Activated CD4-positive, alpha-beta T cell treated with anti-CD3 and anti-CD28 coated beads, Interleukin-2, amount 10 ng/mL, durations not matched to agents 7 days and 5 days (primary cell): ENCODE measurements at regions not wholly inside any gene's neighbourhood (a gene's known extent, or its start where the extent isn't known, plus 50 kb on each side); places are given as distances from the start of the nearest gene placed in this dataset.

Experiments
- CTCF ChIA-PET: fragments of 350-600 bp; sonication (Branson Sonifier 250); formaldehyde crosslinking; loops from one replicate; lab custom pipeline; 2021; ENCODE audit warnings: antibody characterized with exemption; lab: Charles Lee
- POLR2A ChIA-PET: fragments of 350-600 bp; sonication (Branson Sonifier 250); formaldehyde crosslinking; loops from one replicate; lab custom pipeline; 2021; ENCODE audit warnings: antibody characterized with exemption; lab: Charles Lee
- DNase-seq: peaks from one replicate; pipeline ENCODE4 v3.0.0-alpha.2; 2020
- H3K27ac Mint-ChIP-seq: one replicate; pipeline ENCODE4 v1.8.0; 2021; ENCODE audit warnings: mild to moderate bottlenecking, moderate library complexity, mixed read lengths
- H3K27me3 Mint-ChIP-seq: one replicate; pipeline ENCODE4 v1.8.0; 2021; ENCODE audit warnings: mixed read lengths
- H3K36me3 Mint-ChIP-seq: one replicate; pipeline ENCODE4 v1.8.0; 2021; ENCODE audit warnings: low read depth, mixed read lengths
- H3K4me1 Mint-ChIP-seq: one replicate; pipeline ENCODE4 v1.8.0; 2021; ENCODE audit warnings: mixed read lengths
- H3K4me3 Mint-ChIP-seq: one replicate; pipeline ENCODE4 v1.8.0; 2021; ENCODE audit warnings: mild to moderate bottlenecking, moderate library complexity, mixed read lengths
- H3K9me3 Mint-ChIP-seq: one replicate; pipeline ENCODE4 v1.8.0; 2021; ENCODE audit warnings: mixed read lengths

- H3K27ac Mint-ChIP-seq: no peak overlapping the region
Measured at GRCh38 chr20:43293068-43293786, 103.5 kb upstream of the PTPRT start.

GRCh38 chr20:43292222-43292621, 102.5 kb upstream of the PTPRT start:
- Mint-ChIP-seq H3K27me3 (no peaks in the 10 kb centered on the region), H3K4me1 (no peaks in the 10 kb centered on the region), H3K9me3 (peaks cover 7% of the 10 kb centered on the region), H3K4me3 (no peak overlapping the region), H3K36me3 (no peaks in the 10 kb centered on the region), H3K27ac (no peak overlapping the region)
- ChIA-PET CTCF (no interaction called here), POLR2A (no interaction called here)
- DNase-seq: no peak

More at GRCh38 chr20:43293068-43293786, 103.5 kb upstream of the PTPRT start:
- DNase-seq: no peak
- Mint-ChIP-seq H3K36me3 (no peaks in the 10 kb centered on the region), H3K4me3 (no peak overlapping the region), H3K9me3 (peaks cover 7% of the 10 kb centered on the region), H3K27me3 (no peaks in the 10 kb centered on the region), H3K4me1 (no peaks in the 10 kb centered on the region)
- ChIA-PET POLR2A (no interaction called here), CTCF (no interaction called here)

GRCh38 chr20:43287637-43288036, 97.9 kb upstream of the PTPRT start:
- Mint-ChIP-seq H3K27ac (no peak overlapping the region), H3K9me3 (no peaks in the 10 kb centered on the region), H3K27me3 (peaks cover 16% of the 10 kb centered on the region), H3K4me1 (peaks cover 2% of the 10 kb centered on the region), H3K4me3 (no peak overlapping the region), H3K36me3 (no peaks in the 10 kb centered on the region)
- DNase-seq: no peak
- ChIA-PET CTCF (no interaction called here), POLR2A (no interaction called here)

- peaks cover 2% of the 10 kb centered on the region for H3K4me1 Mint-ChIP-seq
- no peak for DNase-seq
- H3K36me3 Mint-ChIP-seq: no peaks in the 10 kb centered on the region
- no peak overlapping the region for H3K4me3 Mint-ChIP-seq
- H3K9me3 Mint-ChIP-seq: no peaks in the 10 kb centered on the region
- no peak overlapping the region for H3K27ac Mint-ChIP-seq
- POLR2A ChIA-PET: no interaction called here
- H3K27me3 Mint-ChIP-seq: peaks cover 16% of the 10 kb centered on the region
- CTCF ChIA-PET: no interaction called here
Measured at GRCh38 chr20:43285170-43285569, 95.5 kb upstream of the PTPRT start.

GRCh38 chr20:43284486-43284885, 94.8 kb upstream of the PTPRT start:
- Mint-ChIP-seq H3K27me3 (peaks cover 16% of the 10 kb centered on the region), H3K4me1 (peaks cover 2% of the 10 kb centered on the region), H3K4me3 (no peak overlapping the region), H3K27ac (no peak overlapping the region), H3K36me3 (no peaks in the 10 kb centered on the region), H3K9me3 (no peaks in the 10 kb centered on the region)
- POLR2A ChIA-PET: no interaction called here
- CTCF ChIA-PET: no interaction called here
- DNase-seq: no peak

GRCh38 chr20:43283126-43283525, 93.4 kb upstream of the PTPRT start:
- ChIA-PET POLR2A (no interaction called here), CTCF (no interaction called here)
- Mint-ChIP-seq H3K9me3 (no peaks in the 10 kb centered on the region), H3K4me3 (no peak overlapping the region), H3K27me3 (peaks cover 16% of the 10 kb centered on the region), H3K27ac (no peak overlapping the region), H3K36me3 (no peaks in the 10 kb centered on the region), H3K4me1 (peaks cover 2% of the 10 kb centered on the region)
- DNase-seq: no peak

- POLR2A ChIA-PET: no interaction called here
- H3K4me3 Mint-ChIP-seq: no peak overlapping the region
- H3K36me3 Mint-ChIP-seq: no peaks in the 10 kb centered on the region
- DNase-seq: no peak
- H3K9me3 Mint-ChIP-seq: peaks cover 3% of the 10 kb centered on the region
- no peak overlapping the region for H3K27ac Mint-ChIP-seq
- H3K4me1 Mint-ChIP-seq: no peaks in the 10 kb centered on the region
- CTCF ChIA-PET: interaction anchor here (0.7 kb wide), 1 partner anchor 10 kb away, joined by 3 read pairs; no protein-coding TSS in a partner anchor
- H3K27me3 Mint-ChIP-seq: no peaks in the 10 kb centered on the region
Measured at GRCh38 chr20:43271980-43272379, 82.3 kb upstream of the PTPRT start.

GRCh38 chr20:43265449-43265848, 75.7 kb upstream of the PTPRT start:
- H3K36me3 Mint-ChIP-seq: no peaks in the 10 kb centered on the region
- no peak overlapping the region for H3K4me3 Mint-ChIP-seq
- POLR2A ChIA-PET: no interaction called here
- CTCF ChIA-PET: no interaction called here
- no peaks in the 10 kb centered on the region for H3K4me1 Mint-ChIP-seq
- H3K9me3 Mint-ChIP-seq: no peaks in the 10 kb centered on the region
- DNase-seq: no peak
- H3K27me3 Mint-ChIP-seq: no peaks in the 10 kb centered on the region
- no peak overlapping the region for H3K27ac Mint-ChIP-seq

GRCh38 chr20:43263226-43263625, 73.5 kb upstream of the PTPRT start:
- no peak overlapping the region for H3K4me3 Mint-ChIP-seq
- no peaks in the 10 kb centered on the region for H3K36me3 Mint-ChIP-seq
- H3K27me3 Mint-ChIP-seq: no peaks in the 10 kb centered on the region
- CTCF ChIA-PET: no interaction called here
- H3K27ac Mint-ChIP-seq: no peak overlapping the region
- no peaks in the 10 kb centered on the region for H3K4me1 Mint-ChIP-seq
- no peak for DNase-seq
- no peaks in the 10 kb centered on the region for H3K9me3 Mint-ChIP-seq
- POLR2A ChIA-PET: no interaction called here

GRCh38 chr20:43262341-43262740, 72.6 kb upstream of the PTPRT start:
- no peaks in the 10 kb centered on the region for H3K9me3 Mint-ChIP-seq
- H3K4me3 Mint-ChIP-seq: no peak overlapping the region
- no peaks in the 10 kb centered on the region for H3K27me3 Mint-ChIP-seq
- H3K36me3 Mint-ChIP-seq: no peaks in the 10 kb centered on the region
- ChIA-PET CTCF (interaction anchor here (0.5 kb wide), 1 partner anchor 27 kb away, joined by 3 read pairs; no protein-coding TSS in a partner anchor), POLR2A (no interaction called here)
- H3K4me1 Mint-ChIP-seq: no peaks in the 10 kb centered on the region
- no peak overlapping the region for H3K27ac Mint-ChIP-seq
- no peak for DNase-seq

GRCh38 chr20:43255877-43256276, 66.2 kb upstream of the PTPRT start:
- Mint-ChIP-seq H3K27ac (no peak overlapping the region), H3K4me1 (no peaks in the 10 kb centered on the region), H3K27me3 (no peaks in the 10 kb centered on the region), H3K9me3 (no peaks in the 10 kb centered on the region), H3K4me3 (no peak overlapping the region), H3K36me3 (no peaks in the 10 kb centered on the region)
- ChIA-PET POLR2A (no interaction called here), CTCF (no interaction called here)
- DNase-seq: no peak

- no peak overlapping the region for H3K27ac Mint-ChIP-seq
- no peaks in the 10 kb centered on the region for H3K4me1 Mint-ChIP-seq
- H3K36me3 Mint-ChIP-seq: no peaks in the 10 kb centered on the region
- ChIA-PET CTCF (no interaction called here), POLR2A (no interaction called here)
- no peak overlapping the region for H3K4me3 Mint-ChIP-seq
- no peaks in the 10 kb centered on the region for H3K27me3 Mint-ChIP-seq
- DNase-seq: no peak
- no peaks in the 10 kb centered on the region for H3K9me3 Mint-ChIP-seq
Measured at GRCh38 chr20:43252761-43253160, 63.1 kb upstream of the PTPRT start.

GRCh38 chr20:43248341-43248740, 58.6 kb upstream of the PTPRT start:
- no peaks in the 10 kb centered on the region for H3K4me1 Mint-ChIP-seq
- no peaks in the 10 kb centered on the region for H3K9me3 Mint-ChIP-seq
- H3K27ac Mint-ChIP-seq: no peak overlapping the region
- ChIA-PET POLR2A (no interaction called here), CTCF (no interaction called here)
- no peak overlapping the region for H3K4me3 Mint-ChIP-seq
- DNase-seq: no peak
- H3K36me3 Mint-ChIP-seq: no peaks in the 10 kb centered on the region
- no peaks in the 10 kb centered on the region for H3K27me3 Mint-ChIP-seq

- DNase-seq: no peak
- H3K4me1 Mint-ChIP-seq: no peaks in the 10 kb centered on the region
- H3K27me3 Mint-ChIP-seq: no peaks in the 10 kb centered on the region
- POLR2A ChIA-PET: no interaction called here
- H3K36me3 Mint-ChIP-seq: no peaks in the 10 kb centered on the region
- no peaks in the 10 kb centered on the region for H3K9me3 Mint-ChIP-seq
- H3K27ac Mint-ChIP-seq: no peak overlapping the region
- no peak overlapping the region for H3K4me3 Mint-ChIP-seq
- CTCF ChIA-PET: no interaction called here
Measured at GRCh38 chr20:43247361-43247760, 57.7 kb upstream of the PTPRT start.
